ENCODE measurements at regions not wholly inside any gene's neighbourhood (a gene's known extent, or its start where the extent isn't known, plus 50 kb on each side); places are given as distances from the start of the nearest gene placed in this dataset.

DNA sequence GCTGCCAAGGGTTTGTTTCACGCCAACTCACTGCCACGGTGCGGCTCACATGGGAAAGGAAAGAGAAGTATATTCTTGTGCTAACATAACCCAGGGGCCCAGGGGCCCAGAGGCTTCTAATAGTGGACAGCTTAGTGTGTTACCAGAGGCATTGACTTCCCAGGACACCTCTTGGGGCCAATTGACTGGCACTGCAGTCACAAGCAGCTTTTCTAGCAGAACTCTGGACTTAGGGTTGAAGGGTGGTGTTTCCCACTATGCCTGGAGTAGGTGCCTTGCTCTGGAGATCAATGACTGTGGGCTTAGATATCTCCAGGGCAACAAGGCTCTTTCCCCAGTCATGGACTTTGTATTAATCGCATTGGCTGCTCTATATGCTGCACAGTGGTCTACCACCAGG lies 172.7 kb upstream of the KBTBD8 start:
- TF ChIP-seq, protein P1, sequence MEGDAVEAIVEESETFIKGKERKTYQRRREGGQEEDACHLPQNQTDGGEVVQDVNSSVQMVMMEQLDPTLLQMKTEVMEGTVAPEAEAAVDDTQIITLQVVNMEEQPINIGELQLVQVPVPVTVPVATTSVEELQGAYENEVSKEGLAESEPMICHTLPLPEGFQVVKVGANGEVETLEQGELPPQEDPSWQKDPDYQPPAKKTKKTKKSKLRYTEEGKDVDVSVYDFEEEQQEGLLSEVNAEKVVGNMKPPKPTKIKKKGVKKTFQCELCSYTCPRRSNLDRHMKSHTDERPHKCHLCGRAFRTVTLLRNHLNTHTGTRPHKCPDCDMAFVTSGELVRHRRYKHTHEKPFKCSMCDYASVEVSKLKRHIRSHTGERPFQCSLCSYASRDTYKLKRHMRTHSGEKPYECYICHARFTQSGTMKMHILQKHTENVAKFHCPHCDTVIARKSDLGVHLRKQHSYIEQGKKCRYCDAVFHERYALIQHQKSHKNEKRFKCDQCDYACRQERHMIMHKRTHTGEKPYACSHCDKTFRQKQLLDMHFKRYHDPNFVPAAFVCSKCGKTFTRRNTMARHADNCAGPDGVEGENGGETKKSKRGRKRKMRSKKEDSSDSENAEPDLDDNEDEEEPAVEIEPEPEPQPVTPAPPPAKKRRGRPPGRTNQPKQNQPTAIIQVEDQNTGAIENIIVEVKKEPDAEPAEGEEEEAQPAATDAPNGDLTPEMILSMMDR (IDR thresholded peaks at IDR 0.05 in 8 of 11, conservative IDR thresholded peaks at IDR 0.05 in 3 of 11) = no peak
- no peak for TF ChIP-seq POLR2AphosphoS5 (IDR thresholded peaks at IDR 0.05)

All from spleen (tissue), 7 donors.